A673 (cell line): ENCODE measurements at regions not wholly inside any gene's neighbourhood (a gene's known extent, or its start where the extent isn't known, plus 50 kb on each side); places are given as distances from the start of the nearest gene placed in this dataset.

ENCODE experiments used
- CTCF ChIP-seq: fragments of 300-800, 200-600 bp; sonication (generic); conservative IDR thresholded peaks from 2 replicates; pipeline ENCODE4 v1.5.1; 2017; ENCODE audit warnings: low read depth, mild to moderate bottlenecking, antibody characterized with exemption, low read length, moderate library complexity, mixed read lengths
- EZH2 ChIP-seq: fragments of 200-600 bp; sonication (generic); IDR thresholded peaks from 2 replicates; pipeline ENCODE4 v1.6.1; 2017; ENCODE audit warnings: borderline replicate concordance, low read depth, mild to moderate bottlenecking, mixed read lengths, antibody characterized with exemption, low read length; ENCODE audit not compliant: poor library complexity, severe bottlenecking

GRCh38 chr3:34668915-34669314, 870.5 kb downstream of the PDCD6IP start:
- TF ChIP-seq CTCF, result no peak
- no peak for TF ChIP-seq EZH2
